GM06990 (cell line): ENCODE measurements at regions not wholly inside any gene's neighbourhood (a gene's known extent, or its start where the extent isn't known, plus 50 kb on each side); places are given as distances from the start of the nearest gene placed in this dataset.

ENCODE experiments used
- DNase-seq: peaks from one replicate; pipeline ENCODE4 v3.0.0-alpha.2; 2011; ENCODE audit not compliant: insufficient read length; ENCODE audit errors: extremely low read depth
- H3K27me3 ChIP-seq: replicated peaks from 2 replicates; pipeline ENCODE4 v1.6.0; 2011; ENCODE audit warnings: low read length; ENCODE audit not compliant: control insufficient read depth, insufficient read depth
- H3K36me3 ChIP-seq: 2 replicates; pipeline ENCODE4 v1.5.1; 2011; ENCODE audit warnings: low read length; ENCODE audit not compliant: control insufficient read depth, insufficient read depth
- H3K4me3 ChIP-seq: replicated peaks from 2 replicates; pipeline ENCODE4 v1.5.1; 2011; ENCODE audit warnings: low read depth, mild to moderate bottlenecking, control low read depth, low read length
- CTCF ChIP-seq: IDR thresholded peaks from 2 replicates; pipeline ENCODE4 v1.5.1; 2011; ENCODE audit warnings: low read length, control low read depth, mild to moderate bottlenecking, inconsistent platforms; ENCODE audit not compliant: insufficient read depth, poor library complexity, severe bottlenecking

- no peak for DNase-seq
- Histone ChIP-seq H3K36me3 (no peaks in the 10 kb centered on the region), H3K4me3 (no peak overlapping the region), H3K27me3 (no peaks in the 10 kb centered on the region)
- TF ChIP-seq CTCF: no peak
Measured at GRCh38 chr2:122575076-122575475, 819.6 kb downstream of the TSN start.

GRCh38 chr2:122583159-122583917 lies 827.9 kb downstream of the TSN start:
- Histone ChIP-seq H3K27me3 (no peaks in the 10 kb centered on the region), H3K36me3 (no peaks in the 10 kb centered on the region), H3K4me3 (no peak overlapping the region)
- TF ChIP-seq CTCF: no peak
- DNase-seq: no peak

- H3K36me3 ChIP-seq: no peaks in the 10 kb centered on the region
- no peak overlapping the region for H3K4me3 ChIP-seq
- H3K27me3 ChIP-seq: no peaks in the 10 kb centered on the region
- no peak for TF ChIP-seq CTCF
- no peak for DNase-seq
Measured at GRCh38 chr2:122590524-122590923, 835.1 kb downstream of the TSN start.

GRCh38 chr2:122595065-122595464 lies 839.6 kb downstream of the TSN start:
- Histone ChIP-seq H3K36me3 (no peaks in the 10 kb centered on the region), H3K4me3 (no peak overlapping the region), H3K27me3 (no peaks in the 10 kb centered on the region)
- no peak for DNase-seq
- TF ChIP-seq CTCF: no peak

GRCh38 chr2:122596598-122596997 lies 841.1 kb downstream of the TSN start:
- no peak for TF ChIP-seq CTCF
- no peak for DNase-seq
- H3K36me3 ChIP-seq: no peaks in the 10 kb centered on the region
- no peak overlapping the region for H3K4me3 ChIP-seq
- H3K27me3 ChIP-seq: no peaks in the 10 kb centered on the region

GRCh38 chr2:122598784-122599183 lies 843.3 kb downstream of the TSN start:
- no peak for TF ChIP-seq CTCF
- Histone ChIP-seq H3K27me3 (no peaks in the 10 kb centered on the region), H3K4me3 (no peak overlapping the region), H3K36me3 (no peaks in the 10 kb centered on the region)
- DNase-seq: no peak
